Fibroblast of skin of abdomen (primary cell): ENCODE measurements at regions not wholly inside any gene's neighbourhood (a gene's known extent, or its start where the extent isn't known, plus 50 kb on each side); places are given as distances from the start of the nearest gene placed in this dataset.

ENCODE experiments used
- DNase-seq: peaks from one replicate; pipeline ENCODE4 v3.0.0-alpha.2; 2013

GRCh38 chr9:28853477-28853876 lies 1280.2 kb upstream of the C9orf72 start:
- no peak for DNase-seq

- no peak for DNase-seq
Measured at GRCh38 chr9:28866951-28867350, 1293.7 kb upstream of the C9orf72 start.

- no peak for DNase-seq
Measured at GRCh38 chr9:28868228-28868990, 1295.1 kb upstream of the C9orf72 start.

- DNase-seq, result no peak
Measured at GRCh38 chr9:28882529-28882928, 1309.2 kb upstream of the C9orf72 start.

GRCh38 chr9:28883234-28883633 lies 1310.0 kb upstream of the C9orf72 start:
- no peak for DNase-seq

GRCh38 chr9:28887188-28887884 lies 1314.1 kb upstream of the C9orf72 start:
- DNase-seq, result no peak

GRCh38 chr9:28888806-28889205 lies 1315.5 kb upstream of the C9orf72 start:
- DNase-seq, result no peak

GRCh38 chr9:28892538-28892937 lies 1319.3 kb upstream of the C9orf72 start:
- DNase-seq, result no peak

GRCh38 chr9:28899267-28899666 lies 1326.0 kb upstream of the C9orf72 start:
- no peak for DNase-seq

- no peak for DNase-seq
Measured at GRCh38 chr9:28899926-28900325, 1326.6 kb upstream of the C9orf72 start.

GRCh38 chr9:28900406-28900805 lies 1327.1 kb upstream of the C9orf72 start:
- DNase-seq, result no peak

GRCh38 chr9:28909526-28909925 lies 1336.2 kb upstream of the C9orf72 start:
- DNase-seq, result no peak

GRCh38 chr9:28912621-28913020 lies 1339.3 kb upstream of the C9orf72 start:
- no peak for DNase-seq

GRCh38 chr9:28915202-28915930 lies 1342.1 kb upstream of the C9orf72 start:
- DNase-seq, result no peak

GRCh38 chr9:28916348-28916747 lies 1343.1 kb upstream of the C9orf72 start:
- no peak for DNase-seq

- DNase-seq, result no peak
Measured at GRCh38 chr9:28921857-28922500, 1348.7 kb upstream of the C9orf72 start.

GRCh38 chr9:28922891-28923290 lies 1349.6 kb upstream of the C9orf72 start:
- DNase-seq, result no peak

- no peak for DNase-seq
Measured at GRCh38 chr9:28923351-28923750, 1350.1 kb upstream of the C9orf72 start.

GRCh38 chr9:28925157-28925556 lies 1351.9 kb upstream of the C9orf72 start:
- DNase-seq, result no peak

GRCh38 chr9:28926306-28926705 lies 1353.0 kb upstream of the C9orf72 start:
- no peak for DNase-seq

- DNase-seq, result no peak
Measured at GRCh38 chr9:28927691-28928090, 1354.4 kb upstream of the C9orf72 start.

GRCh38 chr9:28929433-28929832 lies 1356.2 kb upstream of the C9orf72 start:
- no peak for DNase-seq

- no peak for DNase-seq
Measured at GRCh38 chr9:28930766-28931165, 1357.5 kb upstream of the C9orf72 start.
